ENCODE measurements at regions not wholly inside any gene's neighbourhood (a gene's known extent, or its start where the extent isn't known, plus 50 kb on each side); places are given as distances from the start of the nearest gene placed in this dataset.
"Not testable (repeated sequence)": the region's sequence is repeated elsewhere in the genome, so short reads cannot be mapped to it uniquely, and the experiment has no call there.

GRCh38 chr1:115534106-115534505, 107.7 kb upstream of the VANGL1 start:
- no peak for DNase-seq (ENCODE audit: low spot score)

GRCh38 chr1:115531631-115532264, 110.0 kb upstream of the VANGL1 start:
- DNase-seq (ENCODE audit: low spot score), result no peak

GRCh38 chr1:115530407-115530806, 111.4 kb upstream of the VANGL1 start:
- peak; percentile 61 for DNase-seq (ENCODE audit: low spot score)

GRCh38 chr1:115529216-115529897, 112.4 kb upstream of the VANGL1 start:
- no peak for DNase-seq (ENCODE audit: low spot score)

- DNase-seq (ENCODE audit: low spot score), result not testable (repeated sequence)
These were observed 113.4 kb upstream of the VANGL1 start for GRCh38 chr1:115528336-115528735.

- DNase-seq (ENCODE audit: low spot score), result no peak
These were observed 114.0 kb upstream of the VANGL1 start for GRCh38 chr1:115527746-115528145.

- no peak for DNase-seq (ENCODE audit: low spot score)
These were observed 114.9 kb upstream of the VANGL1 start for GRCh38 chr1:115526900-115527299.

GRCh38 chr1:115524236-115524635, 117.5 kb upstream of the VANGL1 start:
- DNase-seq (ENCODE audit: low spot score), result no peak

- DNase-seq (ENCODE audit: low spot score), result no peak
These were observed 119.4 kb upstream of the VANGL1 start for GRCh38 chr1:115522386-115522785.

- DNase-seq (ENCODE audit: low spot score), result no peak
These were observed 126.5 kb upstream of the VANGL1 start for GRCh38 chr1:115515270-115515669.

GRCh38 chr1:115510226-115510625, 131.5 kb upstream of the VANGL1 start:
- DNase-seq (ENCODE audit: low spot score), result not testable (repeated sequence)

- DNase-seq (ENCODE audit: low spot score), result no peak
These were observed 133.9 kb upstream of the VANGL1 start for GRCh38 chr1:115507901-115508300.

GRCh38 chr1:115506924-115507589, 134.7 kb upstream of the VANGL1 start:
- peak; percentile 45 for DNase-seq (ENCODE audit: low spot score)

GRCh38 chr1:115506518-115506917, 135.3 kb upstream of the VANGL1 start:
- DNase-seq (ENCODE audit: low spot score), result no peak

- peak; percentile 19 for DNase-seq (ENCODE audit: low spot score)
These were observed 136.6 kb upstream of the VANGL1 start for GRCh38 chr1:115505148-115505571.

- not testable (repeated sequence) for DNase-seq (ENCODE audit: low spot score)
These were observed 139.6 kb upstream of the VANGL1 start for GRCh38 chr1:115502183-115502582.

- DNase-seq (ENCODE audit: low spot score), result no peak
These were observed 140.3 kb upstream of the VANGL1 start for GRCh38 chr1:115501476-115501875.

GRCh38 chr1:115499253-115499652, 142.5 kb upstream of the VANGL1 start:
- DNase-seq (ENCODE audit: low spot score), result no peak

GRCh38 chr1:115496904-115497527, 144.8 kb upstream of the VANGL1 start:
- peak; percentile 59 for DNase-seq (ENCODE audit: low spot score)

GRCh38 chr1:115495625-115496024, 146.1 kb upstream of the VANGL1 start:
- peak; percentile 31 for DNase-seq (ENCODE audit: low spot score)

- DNase-seq (ENCODE audit: low spot score), result no peak
These were observed 146.7 kb upstream of the VANGL1 start for GRCh38 chr1:115495111-115495510.

GRCh38 chr1:115493834-115494233, 147.9 kb upstream of the VANGL1 start:
- no peak for DNase-seq (ENCODE audit: low spot score)

GRCh38 chr1:115492880-115493279, 148.9 kb upstream of the VANGL1 start:
- DNase-seq (ENCODE audit: low spot score), result peak; percentile 67

Data from AG08395 (cell line).